LNCaP clone FGC (cell line): ENCODE measurements at regions not wholly inside any gene's neighbourhood (a gene's known extent, or its start where the extent isn't known, plus 50 kb on each side); places are given as distances from the start of the nearest gene placed in this dataset.

ENCODE experiments used
- DNase-seq: peaks from one replicate; pipeline ENCODE4 v3.0.0-alpha.2; 2011; ENCODE audit warnings: low read depth
- H3K4me3 ChIP-seq: 2 replicates; pipeline ENCODE4 v1.5.1; 2011; ENCODE audit warnings: mild to moderate bottlenecking, low read depth, low read length, control low read depth
- TF ChIP-seq, protein P1 (sequence below): IDR thresholded peaks from 2 replicates; pipeline ENCODE4 v1.5.1; 2012; ENCODE audit warnings: mild to moderate bottlenecking; ENCODE audit not compliant: control insufficient read depth, insufficient read depth; ENCODE audit errors: extremely low read depth

DNA sequence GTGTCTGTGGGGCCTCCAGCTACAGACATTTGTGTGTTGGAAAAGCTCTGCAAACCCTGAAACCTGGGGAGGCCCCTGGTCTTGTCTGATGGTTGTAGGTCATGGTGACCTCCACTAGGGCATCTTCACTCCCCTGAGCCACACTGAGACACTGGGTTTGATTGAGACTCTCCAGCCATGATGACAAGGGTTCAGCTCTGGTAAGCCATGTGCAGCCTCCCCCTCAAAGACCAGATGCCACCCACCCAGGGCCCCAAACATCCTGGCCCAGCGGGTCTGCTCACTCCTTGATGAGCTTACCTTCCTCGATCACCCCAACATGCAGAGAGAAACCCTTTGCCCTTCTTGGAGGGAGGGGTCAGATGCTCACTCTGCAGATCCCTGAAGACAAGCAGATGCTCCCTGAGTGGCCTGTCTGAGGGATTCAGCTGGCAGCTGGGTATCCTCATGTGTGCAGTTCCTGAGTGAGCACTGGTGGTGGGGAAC, 101.6 kb downstream of the METRNL start:
- no peak overlapping the region for H3K4me3 ChIP-seq
- TF ChIP-seq, protein P1, sequence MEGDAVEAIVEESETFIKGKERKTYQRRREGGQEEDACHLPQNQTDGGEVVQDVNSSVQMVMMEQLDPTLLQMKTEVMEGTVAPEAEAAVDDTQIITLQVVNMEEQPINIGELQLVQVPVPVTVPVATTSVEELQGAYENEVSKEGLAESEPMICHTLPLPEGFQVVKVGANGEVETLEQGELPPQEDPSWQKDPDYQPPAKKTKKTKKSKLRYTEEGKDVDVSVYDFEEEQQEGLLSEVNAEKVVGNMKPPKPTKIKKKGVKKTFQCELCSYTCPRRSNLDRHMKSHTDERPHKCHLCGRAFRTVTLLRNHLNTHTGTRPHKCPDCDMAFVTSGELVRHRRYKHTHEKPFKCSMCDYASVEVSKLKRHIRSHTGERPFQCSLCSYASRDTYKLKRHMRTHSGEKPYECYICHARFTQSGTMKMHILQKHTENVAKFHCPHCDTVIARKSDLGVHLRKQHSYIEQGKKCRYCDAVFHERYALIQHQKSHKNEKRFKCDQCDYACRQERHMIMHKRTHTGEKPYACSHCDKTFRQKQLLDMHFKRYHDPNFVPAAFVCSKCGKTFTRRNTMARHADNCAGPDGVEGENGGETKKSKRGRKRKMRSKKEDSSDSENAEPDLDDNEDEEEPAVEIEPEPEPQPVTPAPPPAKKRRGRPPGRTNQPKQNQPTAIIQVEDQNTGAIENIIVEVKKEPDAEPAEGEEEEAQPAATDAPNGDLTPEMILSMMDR: no peak
- DNase-seq: no peak

DNA sequence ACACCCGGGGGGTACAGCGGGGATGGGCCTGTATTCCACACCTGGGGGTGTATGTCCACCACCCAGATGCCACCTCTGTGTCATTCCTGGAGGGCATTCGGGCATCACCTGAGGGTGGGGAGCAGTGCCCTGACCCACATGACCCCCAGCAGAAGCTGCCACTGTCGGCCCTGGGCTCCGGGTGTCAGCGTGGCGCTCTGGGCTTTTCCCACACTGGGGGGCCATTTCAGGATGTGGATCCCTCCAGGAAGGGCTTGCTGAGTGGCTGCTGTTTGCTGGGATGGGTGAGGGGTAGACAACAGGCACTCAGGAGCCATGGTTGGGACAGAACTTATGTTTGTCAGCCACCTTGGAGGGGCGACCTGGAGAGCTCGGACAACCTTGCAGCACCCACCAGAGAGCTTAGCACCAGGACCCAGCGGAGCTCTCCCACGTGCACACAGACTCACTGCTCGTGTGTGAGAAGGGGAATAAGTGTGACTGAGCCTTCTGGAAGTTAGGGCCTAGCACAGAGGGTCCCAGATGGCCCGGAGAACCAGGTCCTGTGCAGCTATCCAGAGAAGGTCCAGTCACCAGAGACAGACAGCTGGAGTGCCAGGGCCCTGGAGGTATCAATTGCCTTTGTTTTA, 102.7 kb downstream of the METRNL start:
- TF ChIP-seq, protein P1: no peak
- H3K4me3 ChIP-seq: no peak overlapping the region
- no peak for DNase-seq

DNA sequence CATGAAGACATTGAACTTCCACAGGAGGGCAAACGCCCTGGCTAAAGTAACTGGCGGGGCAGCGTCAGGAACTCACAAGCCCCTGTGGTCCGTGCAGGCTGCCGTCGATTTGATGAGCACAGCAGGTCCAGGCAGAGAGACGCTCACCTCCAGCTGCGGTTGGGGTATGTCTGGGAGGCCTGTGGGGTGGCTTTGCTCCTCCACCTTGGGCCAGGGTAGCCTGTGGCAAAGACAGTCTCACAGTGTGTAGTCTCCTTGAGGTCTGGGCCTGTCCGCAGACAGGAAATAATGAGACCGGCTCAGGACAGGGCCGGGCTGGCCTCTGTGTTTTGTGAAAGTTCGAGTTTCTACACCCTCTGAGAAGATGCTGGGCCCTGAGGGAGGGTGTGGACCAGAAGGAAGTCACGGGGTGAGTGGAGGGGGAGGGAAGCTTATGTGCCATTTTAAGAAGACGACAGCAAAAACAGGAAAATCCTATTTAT, 103.3 kb downstream of the METRNL start:
- H3K4me3 ChIP-seq: no peak overlapping the region
- DNase-seq: no peak
- TF ChIP-seq, protein P1: no peak

DNA sequence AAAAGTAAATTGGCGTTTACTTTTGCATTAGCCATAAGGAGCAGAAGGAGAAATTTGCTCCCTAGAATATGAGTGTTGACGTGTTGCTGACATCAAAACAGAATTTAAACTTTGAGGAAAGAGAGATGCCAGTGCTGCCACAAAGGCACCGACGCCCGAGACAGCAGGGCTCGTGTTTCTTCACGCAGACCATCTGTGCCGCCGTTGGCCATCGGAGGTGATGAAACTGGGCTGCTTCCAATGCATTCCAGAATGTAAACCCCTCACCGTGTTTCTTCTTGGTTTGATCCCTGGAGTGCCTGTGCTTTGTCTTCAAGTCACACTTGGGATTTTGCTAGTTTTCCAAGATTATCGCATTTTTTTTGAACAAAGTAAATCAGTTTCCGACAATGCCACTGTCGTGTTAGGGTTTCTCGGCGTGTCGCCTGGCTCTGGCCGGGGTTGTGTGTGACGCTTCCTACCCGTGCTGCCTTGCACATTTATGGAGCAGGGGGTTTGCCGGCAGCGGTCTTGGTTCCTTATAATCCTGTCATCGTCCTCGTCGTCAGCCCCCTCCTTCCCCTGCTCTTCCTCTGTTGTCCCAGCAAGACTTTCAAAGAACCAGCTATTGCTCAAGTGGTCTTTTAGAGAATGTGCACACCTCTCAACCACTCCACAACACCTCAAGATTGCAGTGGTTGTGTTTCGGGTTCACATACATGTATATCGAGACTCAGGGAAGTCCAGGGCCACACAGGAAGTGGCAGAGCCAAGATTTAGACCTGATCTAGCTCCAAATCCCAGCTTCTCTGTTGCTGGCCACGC, 103.9 kb downstream of the METRNL start:
- TF ChIP-seq, protein P1: no peak
- H3K4me3 ChIP-seq: no peak overlapping the region
- DNase-seq: no peak

DNA sequence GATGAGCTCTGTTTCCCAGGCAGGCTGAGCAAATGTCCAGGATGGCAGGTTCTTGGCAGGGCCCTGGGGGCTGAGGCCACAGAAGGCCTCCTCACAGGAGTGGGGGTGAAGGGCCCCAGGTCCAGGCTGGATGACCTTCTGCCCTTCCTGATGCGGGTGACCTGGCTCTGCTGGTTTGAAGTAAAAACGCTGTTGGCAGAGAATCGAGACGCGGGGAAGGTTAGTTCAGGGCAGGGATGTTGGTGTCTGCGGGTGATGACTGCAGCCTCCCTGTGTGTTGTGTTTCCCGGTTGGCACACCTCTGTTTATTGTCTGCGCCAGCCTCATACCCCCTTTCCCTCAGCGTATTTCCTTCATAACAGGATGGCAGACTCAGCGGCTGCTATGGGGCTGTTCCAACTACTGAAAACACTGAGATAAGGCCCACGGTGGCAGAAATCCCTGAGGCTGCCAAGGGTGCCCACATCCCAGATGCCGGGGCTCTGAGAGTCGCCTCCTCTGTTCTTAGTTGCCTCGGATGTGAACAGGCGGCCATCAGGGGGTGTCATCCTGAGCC, 104.6 kb downstream of the METRNL start:
- no peak for DNase-seq
- TF ChIP-seq, protein P1: no peak

DNA sequence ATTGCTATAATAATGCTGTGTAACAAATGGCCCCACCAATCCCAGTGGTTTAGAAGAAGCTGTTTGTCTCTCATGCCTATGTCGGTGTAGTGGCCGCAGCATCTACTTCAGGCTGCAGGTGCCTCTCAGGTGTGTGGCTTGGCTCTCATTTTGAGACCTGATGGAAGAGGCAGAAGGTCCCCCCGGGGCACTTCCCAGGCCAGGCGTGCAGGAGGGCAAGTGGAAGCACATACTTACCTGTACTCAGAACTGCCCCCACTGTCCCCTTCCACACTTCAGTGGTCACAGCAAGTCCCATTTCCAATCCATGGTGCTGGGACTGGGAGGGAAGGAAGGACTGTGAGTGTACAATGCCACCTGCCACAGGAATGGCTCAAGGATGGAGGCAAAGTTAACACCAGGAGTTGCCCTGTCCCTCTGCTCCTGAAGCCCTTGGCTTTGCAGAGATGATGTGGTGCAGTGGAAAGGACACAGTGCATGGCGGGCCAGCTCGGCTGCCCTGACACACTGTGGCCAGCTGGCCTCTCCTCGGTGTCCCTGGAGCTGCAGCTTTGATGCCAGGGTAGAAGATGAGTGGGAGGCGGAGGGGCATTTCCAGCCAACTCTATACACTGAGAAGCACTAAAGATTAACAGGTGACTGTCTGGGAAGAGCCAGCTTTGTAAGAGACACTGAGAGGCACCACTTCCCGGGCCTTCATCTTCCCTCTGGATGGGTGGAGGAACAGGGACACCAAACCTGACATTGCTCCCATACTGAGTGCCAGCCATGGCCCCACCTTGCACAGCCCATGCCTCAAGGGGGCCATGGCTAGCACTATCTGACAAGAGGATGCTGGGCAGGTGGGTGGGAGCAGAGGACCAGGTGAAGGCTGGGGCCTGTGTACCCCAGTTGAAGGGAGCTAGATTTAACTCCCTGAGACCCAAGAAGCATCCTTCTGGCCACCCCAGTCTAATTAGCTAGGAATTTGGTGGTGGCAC, 105.9 kb downstream of the METRNL start:
- H3K4me3 ChIP-seq: no peak overlapping the region
- DNase-seq: no peak
- TF ChIP-seq, protein P1: no peak

More for the DNA sequence above, 104.6 kb downstream of the METRNL start:
- no peak overlapping the region for H3K4me3 ChIP-seq
